ENCODE measurements at regions not wholly inside any gene's neighbourhood (a gene's known extent, or its start where the extent isn't known, plus 50 kb on each side); places are given as distances from the start of the nearest gene placed in this dataset.

GRCh38 chr13:44866411-44866911 lies 122.8 kb downstream of the NUFIP1 start:
- Histone ChIP-seq H3K36me3 (ENCODE audit: control insufficient read depth in 2 of 2, extremely low read depth in 1 of 2, insufficient read depth in 2 of 2, low read length in 2 of 2) (no peaks in the 10 kb centered on the region), H2AFZ (ENCODE audit: low read depth, low read length) (no peak overlapping the region), H3K27ac (ENCODE audit: insufficient read depth, low read depth, low read length) (no peak overlapping the region), H3K9me1 (replicated peaks; ENCODE audit: control insufficient read depth, extremely low read depth, insufficient read depth, low read length) (no peaks in the 10 kb centered on the region), H3K27me3 (ENCODE audit: control insufficient read depth in 2 of 2, insufficient read depth in 2 of 2, low read length in 2 of 2) (no peaks in the 10 kb centered on the region), H3K9ac (replicated peaks; ENCODE audit: extremely low read depth, insufficient read depth, low read length) (no peak overlapping the region), H3K79me2 (ENCODE audit: control insufficient read depth, insufficient read depth, low read length) (no peaks in the 10 kb centered on the region), H3K4me3 (replicated peaks in 1 of 3; ENCODE audit: insufficient read depth in 1 of 3, low read depth in 1 of 3, low read length in 3 of 3) (no peak overlapping the region), H3K9me3 (replicated peaks; ENCODE audit: control insufficient read depth, insufficient read depth, low read length) (no peaks in the 10 kb centered on the region), H3K4me2 (ENCODE audit: insufficient read depth, low read length) (no peak overlapping the region), H3K4me1 (ENCODE audit: control insufficient read depth, extremely low read depth, insufficient read depth, low read length) (peaks cover 8% of the 10 kb centered on the region), H4K20me1 (replicated peaks; ENCODE audit: control insufficient read depth, extremely low read depth, insufficient read depth, low read length) (no peaks in the 10 kb centered on the region)
- no TSS peak for BruUV-seq (replicated peaks)
- TF ChIP-seq POLR2A (IDR thresholded peaks at IDR 0.05; ENCODE audit: low read depth, low read length) (no peak), POLR2AphosphoS5 (IDR thresholded peaks at IDR 0.05; ENCODE audit: insufficient read depth, low read depth, low read length) (no peak), GATA2 (IDR thresholded peaks at IDR 0.05; ENCODE audit: insufficient read depth, insufficient read length, low read depth, low read length) (no peak), MYC (IDR thresholded peaks at IDR 0.05; ENCODE audit: low read depth, low read length) (no peak), EZH2 (IDR thresholded peaks at IDR 0.05; ENCODE audit: borderline replicate concordance, low read depth, low read length, severe bottlenecking) (no peak), CTCF (IDR thresholded peaks at IDR 0.05; ENCODE audit: extremely low read depth in 1 of 2, insufficient read depth in 1 of 2, low read depth in 1 of 2, low read length in 2 of 2) (no peak), JUN (IDR thresholded peaks at IDR 0.05; ENCODE audit: borderline replicate concordance, insufficient read depth, insufficient read length, low read depth) (no peak)
- intact Hi-C loops (cut with micrococcal nuclease) = no loop called here
- CTCF ChIA-PET = no interaction called here
- dilution Hi-C loops (cut with MboI; ENCODE audit: extremely low pct_ligation_motif_present, low sequenced_read_pairs) = no loop called here
- FAIRE-seq (no peak), DNase-seq (ENCODE audit: low read depth, low spot score) (no peak)
- POLR2A ChIA-PET = no interaction called here
